Glutamatergic neuron (in vitro differentiated cells): ENCODE measurements at regions not wholly inside any gene's neighbourhood (a gene's known extent, or its start where the extent isn't known, plus 50 kb on each side); places are given as distances from the start of the nearest gene placed in this dataset.
"Not testable (repeated sequence)": the region's sequence is repeated elsewhere in the genome, so short reads cannot be mapped to it uniquely, and the experiment has no call there.

Experiments
- DNase-seq: peaks from one replicate; pipeline ENCODE4 v3.0.0; 2022
- H3K27ac Mint-ChIP-seq: one replicate; pipeline ENCODE4 v1.8.0; 2020; ENCODE audit warnings: mild to moderate bottlenecking, mixed read lengths, inconsistent platforms; ENCODE audit not compliant: unreplicated experiment
- H3K27me3 Mint-ChIP-seq: one replicate; pipeline ENCODE4 v1.8.0; 2020; ENCODE audit warnings: mild to moderate bottlenecking, moderate library complexity, mixed read lengths, inconsistent platforms; ENCODE audit not compliant: unreplicated experiment
- H3K36me3 Mint-ChIP-seq: one replicate; pipeline ENCODE4 v1.8.0; 2020; ENCODE audit warnings: mild to moderate bottlenecking, mixed read lengths, inconsistent platforms; ENCODE audit not compliant: unreplicated experiment
- H3K4me1 Mint-ChIP-seq: one replicate; pipeline ENCODE4 v1.8.0; 2020; ENCODE audit warnings: mild to moderate bottlenecking, low read depth, mixed read lengths, inconsistent platforms; ENCODE audit not compliant: unreplicated experiment
- H3K4me3 Mint-ChIP-seq: one replicate; pipeline ENCODE4 v1.8.0; 2020; ENCODE audit warnings: mild to moderate bottlenecking, mixed read lengths, inconsistent platforms; ENCODE audit not compliant: unreplicated experiment
- H3K9me3 Mint-ChIP-seq: one replicate; pipeline ENCODE4 v1.8.0; 2020; ENCODE audit warnings: mild to moderate bottlenecking, moderate library complexity, mixed read lengths, inconsistent platforms; ENCODE audit not compliant: unreplicated experiment
- TF ChIP-seq, protein P1 (sequence below): fragments of 200-600 bp; sonication (generic); IDR thresholded peaks from one replicate; pipeline ENCODE4 v1.5.0; 2021; ENCODE audit not compliant: partially characterized antibody, unreplicated experiment

DNA sequence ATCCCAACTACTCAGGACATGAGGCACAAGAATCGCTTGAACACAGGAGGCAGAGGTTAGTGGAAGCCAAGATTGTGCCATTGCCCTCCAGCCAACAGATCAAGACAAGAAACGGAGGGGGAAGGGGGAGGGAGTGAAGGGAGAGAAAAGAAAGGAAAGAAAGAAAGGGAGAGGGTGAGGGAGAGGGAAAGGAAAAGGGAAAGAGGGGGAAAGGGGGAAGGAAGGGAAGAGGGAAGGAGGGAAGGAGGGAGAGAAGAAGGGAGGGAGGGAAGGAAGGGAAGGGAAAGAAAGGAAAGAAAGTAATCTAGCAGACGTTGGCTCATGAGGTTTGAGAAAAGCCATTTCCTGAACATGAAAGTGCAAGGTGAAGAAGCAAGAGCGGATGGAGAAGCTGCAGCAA, 53.1 kb upstream of the SETMAR start:
- Mint-ChIP-seq H3K27ac (no peak overlapping the region), H3K9me3 (no peaks in the 10 kb centered on the region), H3K27me3 (no peaks in the 10 kb centered on the region), H3K36me3 (no peaks in the 10 kb centered on the region), H3K4me1 (peaks cover 3% of the 10 kb centered on the region), H3K4me3 (no peak overlapping the region)
- DNase-seq = no peak
- TF ChIP-seq, protein P1, sequence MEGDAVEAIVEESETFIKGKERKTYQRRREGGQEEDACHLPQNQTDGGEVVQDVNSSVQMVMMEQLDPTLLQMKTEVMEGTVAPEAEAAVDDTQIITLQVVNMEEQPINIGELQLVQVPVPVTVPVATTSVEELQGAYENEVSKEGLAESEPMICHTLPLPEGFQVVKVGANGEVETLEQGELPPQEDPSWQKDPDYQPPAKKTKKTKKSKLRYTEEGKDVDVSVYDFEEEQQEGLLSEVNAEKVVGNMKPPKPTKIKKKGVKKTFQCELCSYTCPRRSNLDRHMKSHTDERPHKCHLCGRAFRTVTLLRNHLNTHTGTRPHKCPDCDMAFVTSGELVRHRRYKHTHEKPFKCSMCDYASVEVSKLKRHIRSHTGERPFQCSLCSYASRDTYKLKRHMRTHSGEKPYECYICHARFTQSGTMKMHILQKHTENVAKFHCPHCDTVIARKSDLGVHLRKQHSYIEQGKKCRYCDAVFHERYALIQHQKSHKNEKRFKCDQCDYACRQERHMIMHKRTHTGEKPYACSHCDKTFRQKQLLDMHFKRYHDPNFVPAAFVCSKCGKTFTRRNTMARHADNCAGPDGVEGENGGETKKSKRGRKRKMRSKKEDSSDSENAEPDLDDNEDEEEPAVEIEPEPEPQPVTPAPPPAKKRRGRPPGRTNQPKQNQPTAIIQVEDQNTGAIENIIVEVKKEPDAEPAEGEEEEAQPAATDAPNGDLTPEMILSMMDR = no peak

GRCh38 chr3:4251412-4251811, 51.8 kb upstream of the SETMAR start:
- H3K9me3 Mint-ChIP-seq = no peaks in the 10 kb centered on the region
- no peak for DNase-seq
- no peak overlapping the region for H3K4me3 Mint-ChIP-seq
- H3K27ac Mint-ChIP-seq = no peak overlapping the region
- peaks cover 3% of the 10 kb centered on the region for H3K4me1 Mint-ChIP-seq
- TF ChIP-seq, protein P1 = no peak
- H3K36me3 Mint-ChIP-seq = no peaks in the 10 kb centered on the region
- no peaks in the 10 kb centered on the region for H3K27me3 Mint-ChIP-seq

DNA sequence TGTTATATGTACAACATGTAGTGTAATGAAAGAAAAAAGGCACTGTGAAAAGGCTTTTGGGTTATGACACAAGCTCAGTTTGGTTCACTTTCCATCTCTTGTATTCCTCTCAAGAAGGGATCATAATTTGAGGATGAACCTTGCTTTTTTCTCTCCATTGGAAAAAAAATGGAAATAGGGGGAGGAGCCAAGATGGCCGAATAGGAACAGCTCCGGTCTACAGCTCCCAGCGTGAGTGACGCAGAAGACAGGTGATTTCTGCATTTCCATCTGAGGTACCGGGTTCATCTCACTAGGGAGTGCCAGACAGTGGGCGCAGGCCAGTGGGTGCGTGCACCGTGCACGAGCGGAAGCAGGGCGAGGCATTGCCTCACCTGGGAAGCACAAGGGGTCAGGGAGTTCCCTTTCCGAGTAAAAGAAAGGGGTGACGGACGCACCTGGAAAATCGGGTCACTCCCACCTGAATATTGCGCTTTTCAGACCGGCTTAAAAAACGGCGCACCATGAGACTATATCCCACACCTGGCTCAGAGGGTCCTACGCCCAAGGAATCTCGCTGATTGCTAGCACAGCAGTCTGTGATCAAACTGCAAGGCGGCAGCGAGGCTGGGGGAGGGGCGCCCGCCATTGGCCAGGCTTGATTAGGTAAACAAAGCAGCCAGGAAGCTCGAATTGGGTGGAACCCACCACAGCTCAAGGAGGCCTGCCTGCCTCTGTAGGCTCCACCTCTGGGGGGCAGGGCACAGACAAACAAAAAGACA, 49.9 kb upstream of the SETMAR start:
- H3K4me1 Mint-ChIP-seq, H3K27ac Mint-ChIP-seq, H3K27me3 Mint-ChIP-seq, DNase-seq, H3K36me3 Mint-ChIP-seq, H3K9me3 Mint-ChIP-seq, H3K4me3 Mint-ChIP-seq: not testable (repeated sequence)
